A549 (cell line): ENCODE measurements at regions not wholly inside any gene's neighbourhood (a gene's known extent, or its start where the extent isn't known, plus 50 kb on each side); places are given as distances from the start of the nearest gene placed in this dataset.

Source experiments
- ATAC-seq, 2 experiments: fragments of 200-7000 bp in 1 of 2; fragments of >200 bp in 1 of 2; cut with Nextera tagmentation in 1 of 2; cut with Tn5 transposase in 1 of 2; 3 replicates each; pipeline versions ENCODE4 v1.8.0 to v1.9.1; 2018 to 2020; ENCODE audit warnings: mild to moderate bottlenecking in 1 of 2, moderate library complexity in 1 of 2
- CTCF ChIA-PET: fragments of 300-600 bp; sonication (Branson Sonifier 250); formaldehyde crosslinking; extraction: SDS; loops from one replicate; lab custom pipeline; 2021; ENCODE audit warnings: antibody characterized with exemption, inconsistent platforms; lab: Yijun Ruan, JAX
- POLR2A ChIA-PET: fragments of 350-600 bp; formaldehyde crosslinking; extraction: SDS; loops from one replicate; lab custom pipeline; 2021; ENCODE audit warnings: antibody characterized with exemption, inconsistent platforms; lab: Yijun Ruan, JAX
- DNase-seq, 2 experiments: peaks; one replicate each; pipeline versions ENCODE4 v3.0.0 to v3.0.0-alpha.2; 2011 to 2016; ENCODE audit warnings: low read depth in 1 of 2, low spot score in 1 of 2
- FAIRE-seq: peaks from 2 replicates; lab custom pipeline; 2011; peaks lifted over from hg19 to GRCh38; lab: Jason Lieb, UNC
- H3K27ac ChIP-seq, 2 experiments: fragments of >200 bp; sonication (Bioruptor Twin); formaldehyde crosslinking; 3 replicates each; pipeline ENCODE4 v1.5.1; 2016 to 2017
- H3K4me1 ChIP-seq: fragments of >200 bp; sonication (Bioruptor Twin); formaldehyde crosslinking; 3 replicates; pipeline ENCODE4 v1.6.1; 2016
- H3K4me2 ChIP-seq: fragments of >200 bp; sonication (Bioruptor Twin); formaldehyde crosslinking; 3 replicates; pipeline ENCODE4 v1.6.1; 2016
- H3K4me3 ChIP-seq: fragments of >200 bp; sonication (Bioruptor Twin); formaldehyde crosslinking; 3 replicates; pipeline ENCODE4 v1.5.1; 2016
- H3K9me3 ChIP-seq: fragments of >200 bp; sonication (Bioruptor Twin); formaldehyde crosslinking; 3 replicates; pipeline ENCODE4 v1.6.1; 2016
- BHLHE40 ChIP-seq: IDR thresholded peaks from 2 replicates; pipeline ENCODE4 v1.6.1; 2012; ENCODE audit warnings: low read depth, low read length, inconsistent platforms
- CBX8 ChIP-seq: fragments of 200-600 bp; sonication (generic); IDR thresholded peaks from 2 replicates; pipeline ENCODE4 v1.6.1; 2016
- CEBPB ChIP-seq, 2 experiments: fragments of >200 bp in 1 of 2; sonication (Bioruptor Twin) in 1 of 2; formaldehyde crosslinking in 1 of 2; IDR thresholded peaks; 2 replicates each; pipeline ENCODE4 v1.6.1; 2012 to 2016
- CHD2 ChIP-seq: fragments of 150-350 bp; IDR thresholded peaks from 2 replicates; pipeline ENCODE4 v1.6.1; 2014; ENCODE audit warnings: low read length; ENCODE audit not compliant: partially characterized antibody
- CHD4 ChIP-seq: fragments of 200-600 bp; sonication (generic); IDR thresholded peaks from 2 replicates; pipeline ENCODE4 v1.6.1; 2016; ENCODE audit warnings: antibody characterized with exemption, mild to moderate bottlenecking, borderline replicate concordance
- EHMT2 ChIP-seq: fragments of 200-600 bp; sonication (generic); IDR thresholded peaks from 2 replicates; pipeline ENCODE4 v1.6.1; 2016; ENCODE audit warnings: antibody characterized with exemption, low read depth, mild to moderate bottlenecking, moderate library complexity
- EP300 ChIP-seq, 2 experiments: fragments of >200 bp; sonication (Bioruptor Twin); formaldehyde crosslinking; IDR thresholded peaks; 2 replicates in 1 of 2; 3 replicates in 1 of 2; pipeline ENCODE4 v1.6.1; 2016 to 2017
- ESRRA ChIP-seq: fragments of 150-350 bp; IDR thresholded peaks from 2 replicates; pipeline ENCODE4 v1.6.1; 2014; ENCODE audit warnings: mild to moderate bottlenecking, low read length, borderline replicate concordance
- FOSB ChIP-seq: fragments of 250-450 bp; sonication (Bioruptor Pico); IDR thresholded peaks from 2 replicates; pipeline ENCODE4 v1.5.0; 2020; ENCODE audit warnings: mild to moderate bottlenecking, moderate library complexity
- FOSL2 ChIP-seq, 2 experiments: fragments of 450-650 bp in 1 of 2; fragments of >200 bp in 1 of 2; sonication (Bioruptor Twin) in 1 of 2; formaldehyde crosslinking; IDR thresholded peaks; 2 replicates each; pipeline versions ENCODE4 v1.5.0 to v1.6.1; 2016 to 2020; ENCODE audit warnings: mild to moderate bottlenecking in 1 of 2, moderate library complexity in 1 of 2
- GATA3 ChIP-seq: IDR thresholded peaks from 2 replicates; pipeline ENCODE4 v1.6.1; 2012; ENCODE audit warnings: borderline replicate concordance
- HDAC2 ChIP-seq: fragments of 200-600 bp; sonication (generic); IDR thresholded peaks from 2 replicates; pipeline ENCODE4 v1.6.1; 2016
- HEYL ChIP-seq: fragments of 250-450 bp; sonication (Bioruptor Pico); IDR thresholded peaks from 2 replicates; pipeline ENCODE4 v1.8.0; 2021; ENCODE audit warnings: mild to moderate bottlenecking, moderate library complexity
- HOXB5 ChIP-seq: fragments of 250-450 bp; sonication (Bioruptor Pico); IDR thresholded peaks from 2 replicates; pipeline ENCODE4 v1.5.0; 2020; ENCODE audit warnings: mild to moderate bottlenecking, moderate library complexity
- KDM1A ChIP-seq: fragments of 200-600 bp; sonication (generic); IDR thresholded peaks from 2 replicates; pipeline ENCODE4 v1.6.1; 2016; ENCODE audit warnings: low read depth, mild to moderate bottlenecking
- MAFK ChIP-seq: fragments of 450-650 bp; IDR thresholded peaks from 2 replicates; pipeline ENCODE4 v1.6.1; 2014; ENCODE audit not compliant: partially characterized antibody
- MAZ ChIP-seq: fragments of 150-350 bp; IDR thresholded peaks from 2 replicates; pipeline ENCODE4 v1.6.1; 2014; ENCODE audit warnings: antibody characterized with exemption, low read depth, low read length, borderline replicate concordance
- MYC ChIP-seq: IDR thresholded peaks from 2 replicates; pipeline ENCODE4 v1.6.1; 2012; ENCODE audit warnings: mild to moderate bottlenecking, inconsistent platforms, low read length, improper control_type of control experiment, borderline replicate concordance
- NFE2L2 ChIP-seq: fragments of 150-350 bp; conservative IDR thresholded peaks from 2 replicates; pipeline ENCODE4 v1.6.1; 2014; ENCODE audit warnings: low read length
- RAD21 ChIP-seq, 2 experiments: fragments of >200 bp in 1 of 2; sonication (Bioruptor Twin) in 1 of 2; formaldehyde crosslinking in 1 of 2; IDR thresholded peaks in 1 of 2; conservative IDR thresholded peaks in 1 of 2; 2 replicates in 1 of 2; 3 replicates in 1 of 2; pipeline ENCODE4 v1.6.1; 2012 to 2018; ENCODE audit warnings: inconsistent platforms in 1 of 2
- RCOR1 ChIP-seq: fragments of 150-350 bp; IDR thresholded peaks from 2 replicates; pipeline ENCODE4 v1.6.1; 2014; ENCODE audit warnings: antibody characterized with exemption, low read length, low read depth
- RFX5 ChIP-seq: fragments of 450-650 bp; IDR thresholded peaks from 2 replicates; pipeline ENCODE4 v1.7.1; 2014; ENCODE audit warnings: antibody characterized with exemption, mild to moderate bottlenecking, moderate library complexity
- SMC3 ChIP-seq: fragments of >200 bp; sonication (Bioruptor Twin); formaldehyde crosslinking; IDR thresholded peaks from 3 replicates; pipeline ENCODE4 v1.6.1; 2018; ENCODE audit warnings: inconsistent platforms
- ZC3H11A ChIP-seq: fragments of 450-650 bp; IDR thresholded peaks from 2 replicates; pipeline ENCODE4 v1.6.1; 2014; ENCODE audit warnings: antibody characterized with exemption, mild to moderate bottlenecking
- WGBS: methylation state at CpG from one replicate; pipeline ENCODE4 v1.1.6; 2017; ENCODE audit errors: missing lambda C conversion rate; 5-methylcytosine and 5-hydroxymethylcytosine counted together
- TF ChIP-seq, protein P1 (sequence below): fragments of 450-650 bp; IDR thresholded peaks from 2 replicates; pipeline ENCODE4 v1.6.1; 2014; ENCODE audit warnings: antibody characterized with exemption
- TF ChIP-seq, protein P2 (sequence below): IDR thresholded peaks from 2 replicates; pipeline ENCODE4 v1.6.1; 2012
- TF ChIP-seq, protein P3 (sequence below): fragments of 150-350 bp; IDR thresholded peaks from 2 replicates; pipeline ENCODE4 v1.6.1; 2014; ENCODE audit warnings: low read depth, mild to moderate bottlenecking, low read length

DNA sequence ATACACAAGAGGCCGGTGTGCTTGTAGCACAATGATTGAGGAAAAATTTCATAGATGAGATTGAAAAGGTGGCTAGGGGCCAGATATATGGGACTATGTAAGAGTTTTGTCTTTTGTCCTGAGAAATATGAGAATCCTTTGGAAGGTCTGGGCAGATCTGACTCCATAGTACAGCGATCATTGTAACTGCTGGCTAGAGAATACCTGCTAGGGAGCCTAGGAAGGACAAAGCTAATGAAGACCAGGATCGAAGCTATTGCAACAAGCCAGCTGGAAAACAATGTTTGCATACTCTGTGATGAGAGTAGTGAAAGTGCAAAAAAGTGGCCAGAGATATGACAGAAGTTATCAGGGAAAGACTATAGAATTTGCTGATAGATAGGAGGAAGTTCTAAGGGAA, 537.6 kb downstream of the C12orf50 start:
- FAIRE-seq (no peak), DNase-seq (no peak), ATAC-seq (peak in 1 of 2 experiments; percentile 61; a peak in 3 of 6 replicates)
- Histone ChIP-seq H3K27ac (peak overlapping the region; percentile 4 to 45; a peak in 3 of 6 replicates), H3K4me1 (peaks cover 19% of the 10 kb centered on the region), H3K9me3 (peaks cover 9% of the 10 kb centered on the region; the same call in 2 of the 3 replicates), H3K4me3 (no peak overlapping the region), H3K4me2 (peak overlapping the region; percentile 42)
- ChIA-PET CTCF (no interaction called here), POLR2A (no interaction called here)
- 67% methylated on average over 3 of the region's 3 CpGs for WGBS
- no peak for TF ChIP-seq CHD4
- no peak for TF ChIP-seq HDAC2
- no peak for TF ChIP-seq MAZ
- TF ChIP-seq BHLHE40: no peak
- no peak for TF ChIP-seq NFE2L2
- TF ChIP-seq MYC: no peak
- TF ChIP-seq SMC3: no peak
- TF ChIP-seq HOXB5 (CRISPR knock-in tag): no peak
- TF ChIP-seq, protein P1, sequence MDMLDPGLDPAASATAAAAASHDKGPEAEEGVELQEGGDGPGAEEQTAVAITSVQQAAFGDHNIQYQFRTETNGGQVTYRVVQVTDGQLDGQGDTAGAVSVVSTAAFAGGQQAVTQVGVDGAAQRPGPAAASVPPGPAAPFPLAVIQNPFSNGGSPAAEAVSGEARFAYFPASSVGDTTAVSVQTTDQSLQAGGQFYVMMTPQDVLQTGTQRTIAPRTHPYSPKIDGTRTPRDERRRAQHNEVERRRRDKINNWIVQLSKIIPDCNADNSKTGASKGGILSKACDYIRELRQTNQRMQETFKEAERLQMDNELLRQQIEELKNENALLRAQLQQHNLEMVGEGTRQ: no peak
- TF ChIP-seq ESRRA: no peak
- no peak for TF ChIP-seq HEYL (CRISPR knock-in tag)
- TF ChIP-seq RFX5: no peak
- no peak for TF ChIP-seq EHMT2

DNA sequence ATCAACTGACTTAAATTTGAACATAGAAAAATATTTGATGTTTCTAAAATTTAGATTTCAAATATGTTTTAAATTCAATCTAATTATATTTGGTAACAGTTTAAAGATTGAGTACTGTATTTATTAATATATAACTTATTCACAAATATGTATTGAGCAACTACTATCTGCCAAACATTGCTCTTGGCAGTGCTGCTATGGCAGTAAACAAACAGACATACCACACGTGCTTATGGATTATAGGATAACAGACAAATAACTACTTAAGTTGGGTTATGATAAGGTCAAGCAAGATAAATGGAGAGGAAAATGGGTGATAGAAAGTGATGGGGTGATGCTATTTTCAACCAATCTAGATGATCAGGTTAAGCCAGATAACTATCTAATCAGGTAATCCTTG, 538.1 kb downstream of the C12orf50 start:
- FAIRE-seq (no peak), DNase-seq (peak; percentile 3 to 67)
- CTCF ChIA-PET: no interaction called here
- H3K4me1 ChIP-seq: peaks cover 19% of the 10 kb centered on the region
- POLR2A ChIA-PET: no interaction called here
- peak overlapping the region; percentile 42 for H3K4me2 ChIP-seq
- H3K27ac ChIP-seq: no peak overlapping the region; a peak in 1 of 6 replicates
- 5% methylated on average over 1 of the region's 1 CpG for WGBS
- TF ChIP-seq CHD2 (no peak), RAD21 (conservative IDR thresholded peaks at IDR 0.05 in 1 of 2, IDR thresholded peaks at IDR 0.05 in 1 of 2) (peak in 1 of 2 experiments; percentile 11; a peak in 1 of 5 replicates), BHLHE40 (0 out of 2 replicates have a peak, but pooled peaks have one; percentile 9), CEBPB (IDR thresholded peaks at IDR 0.05) (peak; percentile 22 to 91; a peak in 3 of 4 replicates), FOSB (CRISPR knock-in tag) (no peak), GATA3 (peak; percentile 83)
- TF ChIP-seq, protein P2, sequence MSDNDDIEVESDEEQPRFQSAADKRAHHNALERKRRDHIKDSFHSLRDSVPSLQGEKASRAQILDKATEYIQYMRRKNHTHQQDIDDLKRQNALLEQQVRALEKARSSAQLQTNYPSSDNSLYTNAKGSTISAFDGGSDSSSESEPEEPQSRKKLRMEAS: peak; percentile 46; the same call in 1 of the 2 replicates
- TF ChIP-seq, all 56 proteins: peak for 5
- Histone ChIP-seq H3K4me3 (no peak overlapping the region), H3K9me3 (peaks cover 9% of the 10 kb centered on the region; the same call in 2 of the 3 replicates)
- peak in 1 of 2 experiments; percentile 81; a peak in 3 of 6 replicates for ATAC-seq

DNA sequence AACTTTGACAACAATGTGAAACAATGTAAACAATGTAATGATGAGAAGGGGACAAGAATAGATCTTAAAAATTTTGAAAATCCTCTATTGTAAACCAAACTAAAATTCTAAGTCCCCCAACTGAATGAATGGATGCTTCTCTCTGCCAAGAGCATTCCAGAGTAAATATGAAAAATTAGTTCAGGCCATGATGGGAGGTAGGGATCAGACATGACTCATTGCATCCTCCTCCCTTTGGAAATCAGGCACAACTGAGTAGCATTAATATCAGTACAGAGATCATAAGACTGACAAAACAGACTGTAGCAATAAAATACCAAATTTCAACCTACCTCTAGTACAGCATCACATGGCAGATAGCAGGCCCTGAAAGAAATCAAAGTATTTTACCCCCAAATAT, 559.9 kb downstream of the C12orf50 start:
- Histone ChIP-seq H3K27ac (no peak overlapping the region), H3K4me3 (no peak overlapping the region), H3K4me2 (no peak overlapping the region), H3K9me3 (no peaks in the 10 kb centered on the region), H3K4me1 (no peaks in the 10 kb centered on the region)
- FAIRE-seq (no peak), DNase-seq (no peak), ATAC-seq (no peak)
- ChIA-PET CTCF (no interaction called here), POLR2A (no interaction called here)
- TF ChIP-seq EP300 (IDR thresholded peaks at IDR 0.05) (no peak), GATA3 (no peak), ZC3H11A (no peak), CBX8 (no peak), NFE2L2 (no peak), FOSL2 (IDR thresholded peaks at IDR 0.05) (no peak), FOSL2 (CRISPR knock-in tag; IDR thresholded peaks at IDR 0.05) (no peak), HDAC2 (no peak), SMC3 (no peak), MAFK (no peak), CEBPB (IDR thresholded peaks at IDR 0.05) (no peak), RCOR1 (no peak), HOXB5 (CRISPR knock-in tag) (no peak), EHMT2 (no peak), KDM1A (no peak)
- TF ChIP-seq, protein P3, sequence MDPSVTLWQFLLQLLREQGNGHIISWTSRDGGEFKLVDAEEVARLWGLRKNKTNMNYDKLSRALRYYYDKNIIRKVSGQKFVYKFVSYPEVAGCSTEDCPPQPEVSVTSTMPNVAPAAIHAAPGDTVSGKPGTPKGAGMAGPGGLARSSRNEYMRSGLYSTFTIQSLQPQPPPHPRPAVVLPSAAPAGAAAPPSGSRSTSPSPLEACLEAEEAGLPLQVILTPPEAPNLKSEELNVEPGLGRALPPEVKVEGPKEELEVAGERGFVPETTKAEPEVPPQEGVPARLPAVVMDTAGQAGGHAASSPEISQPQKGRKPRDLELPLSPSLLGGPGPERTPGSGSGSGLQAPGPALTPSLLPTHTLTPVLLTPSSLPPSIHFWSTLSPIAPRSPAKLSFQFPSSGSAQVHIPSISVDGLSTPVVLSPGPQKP: no peak
